H9 (cell line): ENCODE measurements at regions not wholly inside any gene's neighbourhood (a gene's known extent, or its start where the extent isn't known, plus 50 kb on each side); places are given as distances from the start of the nearest gene placed in this dataset.

Source experiments
- DNase-seq: peaks from one replicate; pipeline ENCODE4 v3.0.0-alpha.2; 2017
- H2AFZ ChIP-seq: one replicate; pipeline ENCODE4 v1.6.1; 2013; ENCODE audit warnings: mild to moderate bottlenecking, low read length, control low read depth, moderate library complexity
- H2AK5ac ChIP-seq: 2 replicates; pipeline ENCODE4 v1.6.1; 2013; ENCODE audit warnings: low read length, control low read depth, mixed read lengths; ENCODE audit not compliant: insufficient read length
- H2BK120ac ChIP-seq: one replicate; pipeline ENCODE4 v1.6.1; 2013; ENCODE audit warnings: low read depth, mild to moderate bottlenecking, low read length, control low read depth, inconsistent platforms; ENCODE audit not compliant: poor library complexity, severe bottlenecking
- H2BK12ac ChIP-seq: 2 replicates; pipeline ENCODE4 v1.6.1; 2013; ENCODE audit warnings: low read length, control low read depth, mixed read lengths, low read depth; ENCODE audit not compliant: insufficient read length
- H2BK15ac ChIP-seq: 2 replicates; pipeline ENCODE4 v1.6.1; 2013; ENCODE audit warnings: low read depth, low read length, control low read depth
- H2BK20ac ChIP-seq: one replicate; pipeline ENCODE4 v1.6.1; 2013; ENCODE audit warnings: low read depth, mild to moderate bottlenecking, low read length, control low read depth, inconsistent platforms; ENCODE audit not compliant: poor library complexity, severe bottlenecking
- H2BK5ac ChIP-seq: 2 replicates; pipeline ENCODE4 v1.6.1; 2013; ENCODE audit warnings: low read length, control low read depth, mixed read lengths; ENCODE audit not compliant: insufficient read length
- H3K14ac ChIP-seq: 2 replicates; pipeline ENCODE4 v1.6.1; 2013; ENCODE audit warnings: low read length, control low read depth; ENCODE audit not compliant: insufficient read depth
- H3K18ac ChIP-seq: 2 replicates; pipeline ENCODE4 v1.6.1; 2013; ENCODE audit warnings: low read depth, mild to moderate bottlenecking, mixed read lengths, low read length, control low read depth; ENCODE audit not compliant: insufficient read length
- H3K23ac ChIP-seq: 2 replicates; pipeline ENCODE4 v1.6.1; 2013; ENCODE audit warnings: low read length, control low read depth, mixed read lengths, low read depth; ENCODE audit not compliant: insufficient read length
- H3K23me2 ChIP-seq: 2 replicates; pipeline ENCODE4 v1.6.1; 2013; ENCODE audit warnings: low read depth, mild to moderate bottlenecking, mixed read lengths, low read length, control low read depth; ENCODE audit not compliant: insufficient read length, poor library complexity, severe bottlenecking
- H3K27ac ChIP-seq: 2 replicates; pipeline ENCODE4 v1.5.1; 2013; ENCODE audit warnings: low read length, control low read depth, mixed read lengths, low read depth; ENCODE audit not compliant: insufficient read length
- H3K27me3 ChIP-seq: 2 replicates; pipeline ENCODE4 v1.6.1; 2013; ENCODE audit warnings: low read length, control low read depth, inconsistent platforms; ENCODE audit not compliant: insufficient read depth
- H3K4ac ChIP-seq: 2 replicates; pipeline ENCODE4 v1.6.1; 2013; ENCODE audit warnings: low read depth, mild to moderate bottlenecking, control low read depth, inconsistent platforms, low read length, moderate library complexity
- H3K4me1 ChIP-seq: 2 replicates; pipeline ENCODE4 v1.6.1; 2013; ENCODE audit warnings: low read length, control low read depth, inconsistent platforms; ENCODE audit not compliant: insufficient read depth
- H3K4me2 ChIP-seq: 2 replicates; pipeline ENCODE4 v1.6.1; 2013; ENCODE audit warnings: low read length, control low read depth, mixed read lengths; ENCODE audit not compliant: insufficient read length, insufficient read depth
- H3K56ac ChIP-seq: 2 replicates; pipeline ENCODE4 v1.6.1; 2013; ENCODE audit warnings: low read depth, mild to moderate bottlenecking, mixed read lengths, low read length, control low read depth; ENCODE audit not compliant: insufficient read length
- H3K79me1 ChIP-seq: 2 replicates; pipeline ENCODE4 v1.6.1; 2013; ENCODE audit warnings: low read depth, mild to moderate bottlenecking, moderate library complexity, low read length, control low read depth, inconsistent platforms; ENCODE audit not compliant: insufficient read depth, poor library complexity, severe bottlenecking
- H3K79me2 ChIP-seq: 2 replicates; pipeline ENCODE4 v1.6.1; 2013; ENCODE audit warnings: low read length, control low read depth, inconsistent platforms; ENCODE audit not compliant: insufficient read depth
- H3K9ac ChIP-seq: 2 replicates; pipeline ENCODE4 v1.6.1; 2013; ENCODE audit warnings: low read length, control low read depth, mixed read lengths; ENCODE audit not compliant: insufficient read length; ENCODE audit errors: extremely low read depth
- H3K9me3 ChIP-seq: one replicate; pipeline ENCODE4 v1.6.1; 2013; ENCODE audit warnings: low read depth, low read length, inconsistent platforms; ENCODE audit not compliant: control insufficient read depth
- H3T11ph ChIP-seq: one replicate; pipeline ENCODE4 v1.6.1; 2013; ENCODE audit warnings: mild to moderate bottlenecking, low read length, control low read depth, inconsistent platforms
- H4K20me1 ChIP-seq: one replicate; pipeline ENCODE4 v1.6.1; 2013; ENCODE audit not compliant: control insufficient read depth, insufficient read length, insufficient read depth
- H4K5ac ChIP-seq: 2 replicates; pipeline ENCODE4 v1.6.1; 2013; ENCODE audit warnings: low read depth, mild to moderate bottlenecking, mixed read lengths, low read length, control low read depth; ENCODE audit not compliant: insufficient read length
- H4K8ac ChIP-seq: replicated peaks from 2 replicates; pipeline ENCODE4 v1.6.1; 2013; ENCODE audit warnings: low read length, control low read depth, mixed read lengths, low read depth; ENCODE audit not compliant: insufficient read length
- H4K91ac ChIP-seq: 2 replicates; pipeline ENCODE4 v1.6.1; 2013; ENCODE audit warnings: low read depth, mild to moderate bottlenecking, moderate library complexity, mixed read lengths, low read length, control low read depth; ENCODE audit not compliant: insufficient read length
- H3K27ac Mint-ChIP-seq, 3 experiments: 2 replicates in 2 of 3; 3 replicates in 1 of 3; pipeline ENCODE4 v1.8.0; 2020 to 2021; ENCODE audit warnings: mixed read lengths in 3 of 3, mild to moderate bottlenecking in 1 of 3, moderate library complexity in 1 of 3
- H3K27me3 Mint-ChIP-seq: 2 replicates; pipeline ENCODE4 v1.8.0; 2021; ENCODE audit warnings: low read depth, mild to moderate bottlenecking, moderate library complexity, mixed read lengths
- H3K36me3 Mint-ChIP-seq, 3 experiments: 2 replicates in 2 of 3; 3 replicates in 1 of 3; pipeline ENCODE4 v1.8.0; 2020 to 2021; ENCODE audit warnings: low read depth in 3 of 3, mixed read lengths in 3 of 3; ENCODE audit not compliant: insufficient read depth in 1 of 3
- H3K4me1 Mint-ChIP-seq, 2 experiments: 2 replicates each; pipeline ENCODE4 v1.8.0; 2020; ENCODE audit warnings: mixed read lengths in 2 of 2
- H3K4me3 Mint-ChIP-seq, 2 experiments: 2 replicates in 1 of 2; 3 replicates in 1 of 2; pipeline ENCODE4 v1.8.0; 2020 to 2021; ENCODE audit warnings: mild to moderate bottlenecking in 2 of 2, mixed read lengths in 2 of 2, moderate library complexity in 1 of 2
- H3K9me3 Mint-ChIP-seq, 2 experiments: 2 replicates in 1 of 2; 3 replicates in 1 of 2; pipeline ENCODE4 v1.8.0; 2020; ENCODE audit warnings: mild to moderate bottlenecking in 2 of 2, mixed read lengths in 2 of 2, moderate library complexity in 1 of 2
- CTCF ChIP-seq: fragments of 200-600 bp; sonication (generic); conservative IDR thresholded peaks from 3 replicates; pipeline ENCODE4 v1.8.0; 2021; ENCODE audit warnings: antibody characterized with exemption, mild to moderate bottlenecking
- WGBS: extraction: QIAGEN DNeasy Blood & Tissue Kit; methylation state at CpG from one replicate; pipeline ENCODE4 v1.1.7; 2013; ENCODE audit warnings: missing lambda C conversion rate, low lambda C conversion rate, mixed read lengths; ENCODE audit not compliant: insufficient read length; ENCODE audit errors: extremely low coverage; 5-methylcytosine and 5-hydroxymethylcytosine counted together

- no peak for TF ChIP-seq CTCF
- H3K79me1 ChIP-seq: no peaks in the 10 kb centered on the region
- no peak overlapping the region for H4K91ac ChIP-seq
- H4K8ac ChIP-seq: no peak overlapping the region
- H2BK120ac ChIP-seq: no peak overlapping the region
- no peak overlapping the region for H4K5ac ChIP-seq
- no peak overlapping the region for H2BK20ac ChIP-seq
- H3K4me1 ChIP-seq: peaks cover 4% of the 10 kb centered on the region; the same call in 1 of the 2 replicates
- no peak overlapping the region for H2BK15ac ChIP-seq
- H3K27me3 ChIP-seq: no peaks in the 10 kb centered on the region
- H4K20me1 ChIP-seq: no peaks in the 10 kb centered on the region
- no peaks in the 10 kb centered on the region for H3K9me3 ChIP-seq
- no peaks in the 10 kb centered on the region for H3K36me3 Mint-ChIP-seq
- peaks cover 27 to 34% of the 10 kb centered on the region in 2 experiments for H3K4me1 Mint-ChIP-seq
- no peak overlapping the region for H3K56ac ChIP-seq
- H2AK5ac ChIP-seq: no peak overlapping the region
- no peak overlapping the region for H3K9ac ChIP-seq
- no peak overlapping the region for H3K14ac ChIP-seq
- H3K27ac ChIP-seq: no peak overlapping the region
- H3K4me3 Mint-ChIP-seq: no peak overlapping the region
- no peak overlapping the region for H3T11ph ChIP-seq
- H3K9me3 Mint-ChIP-seq: 0 out of 5 replicates have a peak, but pooled peaks cover 0 to 2% of the 10 kb centered on the region in 2 experiments
- no CpG with 5 or more reads among the region's 4 CpGs for WGBS
- no peak overlapping the region for H3K4me2 ChIP-seq
- H3K23me2 ChIP-seq: no peaks in the 10 kb centered on the region
- H3K79me2 ChIP-seq: no peaks in the 10 kb centered on the region
- no peak overlapping the region for H2BK12ac ChIP-seq
- no peak overlapping the region for H3K4ac ChIP-seq
- no peaks in the 10 kb centered on the region for H3K27me3 Mint-ChIP-seq
- peak overlapping the region in 1 of 3 experiments; percentile 4; a peak in 1 of 7 replicates for H3K27ac Mint-ChIP-seq
- no peak overlapping the region for H2BK5ac ChIP-seq
- H3K18ac ChIP-seq: no peak overlapping the region
- H2AFZ ChIP-seq: no peak overlapping the region
- DNase-seq: no peak
- no peak overlapping the region for H3K23ac ChIP-seq
Measured at GRCh38 chr9:71515107-71515506, 253.2 kb downstream of the CEMIP2 start.
